Glutamatergic neuron (in vitro differentiated cells): ENCODE measurements at regions not wholly inside any gene's neighbourhood (a gene's known extent, or its start where the extent isn't known, plus 50 kb on each side); places are given as distances from the start of the nearest gene placed in this dataset.

Experiments used
- DNase-seq: peaks from one replicate; pipeline ENCODE4 v3.0.0; 2022
- H3K27ac Mint-ChIP-seq: one replicate; pipeline ENCODE4 v1.8.0; 2020; ENCODE audit warnings: mild to moderate bottlenecking, mixed read lengths, inconsistent platforms; ENCODE audit not compliant: unreplicated experiment
- H3K27me3 Mint-ChIP-seq: one replicate; pipeline ENCODE4 v1.8.0; 2020; ENCODE audit warnings: mild to moderate bottlenecking, moderate library complexity, mixed read lengths, inconsistent platforms; ENCODE audit not compliant: unreplicated experiment
- H3K36me3 Mint-ChIP-seq: one replicate; pipeline ENCODE4 v1.8.0; 2020; ENCODE audit warnings: mild to moderate bottlenecking, mixed read lengths, inconsistent platforms; ENCODE audit not compliant: unreplicated experiment
- H3K4me1 Mint-ChIP-seq: one replicate; pipeline ENCODE4 v1.8.0; 2020; ENCODE audit warnings: mild to moderate bottlenecking, low read depth, mixed read lengths, inconsistent platforms; ENCODE audit not compliant: unreplicated experiment
- H3K4me3 Mint-ChIP-seq: one replicate; pipeline ENCODE4 v1.8.0; 2020; ENCODE audit warnings: mild to moderate bottlenecking, mixed read lengths, inconsistent platforms; ENCODE audit not compliant: unreplicated experiment
- H3K9me3 Mint-ChIP-seq: one replicate; pipeline ENCODE4 v1.8.0; 2020; ENCODE audit warnings: mild to moderate bottlenecking, moderate library complexity, mixed read lengths, inconsistent platforms; ENCODE audit not compliant: unreplicated experiment
- CTCF ChIP-seq: fragments of 200-600 bp; sonication (generic); IDR thresholded peaks from one replicate; pipeline ENCODE4 v1.5.0; 2021; ENCODE audit not compliant: partially characterized antibody, unreplicated experiment

DNA sequence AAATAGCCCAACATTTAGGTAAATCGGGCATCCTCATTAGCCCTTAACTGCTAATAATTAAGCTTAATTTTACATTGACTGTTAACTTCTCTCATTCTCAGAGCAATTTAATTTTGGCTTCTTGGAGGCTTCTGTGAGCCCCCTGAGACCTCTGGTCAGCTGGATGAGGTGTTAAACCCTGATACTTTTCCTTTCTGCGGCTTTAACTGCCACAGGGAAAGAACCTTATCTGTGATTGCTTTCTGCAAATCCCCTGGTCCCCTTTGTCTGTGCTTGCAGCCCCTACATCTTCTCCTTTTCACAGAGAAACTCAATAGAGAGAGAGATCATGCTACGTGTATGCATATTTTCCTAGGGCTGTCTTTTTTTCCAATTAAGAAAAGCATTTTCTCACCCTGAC lies 184.5 kb upstream of the CSF3R start:
- H3K27me3 Mint-ChIP-seq = peaks cover 2% of the 10 kb centered on the region
- H3K36me3 Mint-ChIP-seq = no peaks in the 10 kb centered on the region
- peaks cover 3% of the 10 kb centered on the region for H3K9me3 Mint-ChIP-seq
- no peak for TF ChIP-seq CTCF
- H3K4me1 Mint-ChIP-seq = peaks cover 10% of the 10 kb centered on the region
- no peak overlapping the region for H3K27ac Mint-ChIP-seq
- DNase-seq = no peak
- H3K4me3 Mint-ChIP-seq = no peak overlapping the region

DNA sequence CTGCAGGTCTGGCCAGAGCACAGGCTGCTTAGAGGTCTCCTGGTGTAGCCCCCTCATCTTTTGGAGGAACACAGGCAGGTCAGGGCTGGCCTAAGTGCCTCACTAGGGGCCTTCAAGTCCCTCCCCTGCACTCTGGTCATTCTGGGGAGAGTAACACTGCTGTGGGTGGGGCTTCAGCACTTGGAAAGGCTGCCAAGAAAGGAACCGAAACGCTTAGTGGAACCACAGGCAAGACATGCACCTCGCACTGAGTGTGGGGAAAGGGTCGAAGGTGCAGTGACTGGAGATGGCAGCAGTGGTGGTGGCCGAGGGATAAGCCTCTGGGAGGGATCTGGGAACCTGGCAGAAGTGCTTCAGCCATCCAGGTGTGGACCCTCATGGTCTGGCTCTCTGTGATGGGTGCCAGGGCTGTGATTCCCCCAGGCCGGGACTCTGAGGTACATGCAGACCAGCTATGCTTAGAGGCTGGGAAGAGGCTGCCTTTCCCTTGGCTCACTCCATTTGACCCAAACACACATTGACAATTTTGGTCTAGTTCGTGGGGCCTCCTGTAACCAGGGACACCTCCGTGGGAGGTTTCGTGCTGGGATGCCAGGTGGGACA lies 182.9 kb upstream of the CSF3R start:
- no peak overlapping the region for H3K27ac Mint-ChIP-seq
- no peak for TF ChIP-seq CTCF
- H3K4me3 Mint-ChIP-seq = no peak overlapping the region
- no peaks in the 10 kb centered on the region for H3K36me3 Mint-ChIP-seq
- peaks cover 10% of the 10 kb centered on the region for H3K4me1 Mint-ChIP-seq
- no peak for DNase-seq
- peaks cover 2% of the 10 kb centered on the region for H3K27me3 Mint-ChIP-seq
- peaks cover 6% of the 10 kb centered on the region for H3K9me3 Mint-ChIP-seq

- Mint-ChIP-seq H3K4me3 (no peak overlapping the region), H3K9me3 (peaks cover 6% of the 10 kb centered on the region), H3K4me1 (peaks cover 8% of the 10 kb centered on the region), H3K27ac (no peak overlapping the region), H3K36me3 (peaks cover 1% of the 10 kb centered on the region), H3K27me3 (peaks cover 2% of the 10 kb centered on the region)
- DNase-seq = no peak
- no peak for TF ChIP-seq CTCF
Measured at GRCh38 chr1:36664571-36665287, 182.0 kb upstream of the CSF3R start.

DNA sequence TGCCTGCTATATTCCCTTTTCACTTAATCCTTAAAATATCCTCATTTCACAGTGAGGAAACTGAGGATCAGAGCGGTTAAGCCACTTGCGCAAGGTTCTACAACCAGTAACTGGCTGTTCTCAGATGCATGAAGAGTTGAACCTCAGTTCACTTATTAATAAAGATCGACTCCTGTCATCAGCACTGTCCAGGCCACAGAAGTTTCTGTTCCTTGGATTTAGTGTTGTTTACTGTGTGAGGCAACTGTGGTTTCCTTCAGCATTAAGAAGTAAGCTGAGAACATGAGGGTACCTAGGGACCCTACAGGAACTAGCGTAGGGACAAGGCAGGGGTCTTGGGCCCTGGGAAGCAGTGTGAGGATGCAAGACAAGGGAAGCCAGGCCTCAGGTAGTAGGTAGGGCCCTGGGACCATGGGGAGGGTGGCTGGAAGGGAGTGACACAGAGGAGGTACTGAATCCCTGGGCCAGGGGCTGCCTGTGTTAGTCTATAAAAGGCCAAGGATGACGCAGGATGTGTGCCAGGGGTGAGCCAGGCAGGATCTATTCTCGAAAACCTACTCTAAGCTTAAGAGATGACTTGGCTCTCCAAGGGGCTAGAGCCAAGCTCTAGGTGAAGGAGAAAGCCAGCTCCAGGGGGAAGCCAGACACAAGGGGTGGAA lies 181.2 kb upstream of the CSF3R start:
- no peak for DNase-seq
- no peak overlapping the region for H3K4me3 Mint-ChIP-seq
- H3K27me3 Mint-ChIP-seq = peaks cover 6% of the 10 kb centered on the region
- H3K36me3 Mint-ChIP-seq = peaks cover 6% of the 10 kb centered on the region
- TF ChIP-seq CTCF = no peak
- peaks cover 13% of the 10 kb centered on the region for H3K9me3 Mint-ChIP-seq
- peaks cover 13% of the 10 kb centered on the region for H3K4me1 Mint-ChIP-seq
- no peak overlapping the region for H3K27ac Mint-ChIP-seq

DNA sequence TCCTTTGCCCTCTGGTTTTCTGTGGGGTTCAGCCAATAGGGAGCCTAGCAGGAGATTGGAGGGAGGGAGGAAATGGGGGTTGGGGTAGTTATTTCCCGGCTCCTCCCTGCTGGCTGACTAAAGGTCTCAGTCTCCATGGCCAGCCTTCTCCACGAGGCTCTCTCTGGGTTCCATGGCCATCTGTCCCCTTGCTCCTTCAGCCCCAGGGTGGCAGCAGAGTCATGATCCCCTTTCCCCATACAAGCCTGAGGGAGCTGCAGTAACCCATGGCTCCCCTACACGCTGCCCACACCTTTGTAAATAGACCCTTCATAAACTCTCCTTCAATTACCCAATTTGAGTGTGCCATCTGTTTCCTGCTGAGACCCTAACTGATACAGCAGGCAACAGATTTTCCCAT lies 176.1 kb upstream of the CSF3R start:
- no peak for TF ChIP-seq CTCF
- no peak overlapping the region for H3K27ac Mint-ChIP-seq
- peaks cover 12% of the 10 kb centered on the region for H3K9me3 Mint-ChIP-seq
- DNase-seq = no peak
- peaks cover 11% of the 10 kb centered on the region for H3K4me1 Mint-ChIP-seq
- no peak overlapping the region for H3K4me3 Mint-ChIP-seq
- H3K36me3 Mint-ChIP-seq = peaks cover 6% of the 10 kb centered on the region
- peaks cover 9% of the 10 kb centered on the region for H3K27me3 Mint-ChIP-seq
